Smooth muscle cell (in vitro differentiated cells): ENCODE measurements at regions not wholly inside any gene's neighbourhood (a gene's known extent, or its start where the extent isn't known, plus 50 kb on each side); places are given as distances from the start of the nearest gene placed in this dataset.
"Not testable (repeated sequence)": the region's sequence is repeated elsewhere in the genome, so short reads cannot be mapped to it uniquely, and the experiment has no call there.

Experiments used
- DNase-seq: peaks from one replicate; lab custom pipeline; 2025; ENCODE audit not compliant: unreplicated experiment; lab: John Stamatoyannopoulos, UW
- H2AFZ ChIP-seq: fragments of 200-600 bp; sonication (generic); 2 replicates; pipeline ENCODE4 v1.6.0; 2016; ENCODE audit warnings: antibody characterized with exemption, low read depth, mild to moderate bottlenecking
- H3F3A ChIP-seq: fragments of 200-600 bp; sonication (generic); 2 replicates; pipeline ENCODE4 v1.6.0; 2017; ENCODE audit warnings: antibody characterized with exemption, low read depth
- H3K27ac ChIP-seq: fragments of 200-600 bp; sonication (generic); 2 replicates; pipeline ENCODE4 v1.5.1; 2016; ENCODE audit warnings: low read depth, mild to moderate bottlenecking
- H3K27me3 ChIP-seq: fragments of 200-600 bp; sonication (generic); 2 replicates; pipeline ENCODE4 v1.6.1; 2016; ENCODE audit warnings: low read depth, mild to moderate bottlenecking
- H3K36me3 ChIP-seq: fragments of 200-600 bp; sonication (generic); 2 replicates; pipeline ENCODE4 v1.5.1; 2016; ENCODE audit warnings: low read depth
- H3K4me1 ChIP-seq: fragments of 200-600 bp; sonication (generic); 2 replicates; pipeline ENCODE4 v1.5.1; 2016; ENCODE audit warnings: low read depth
- H3K4me2 ChIP-seq: fragments of 200-600 bp; sonication (generic); 2 replicates; pipeline ENCODE4 v1.6.0; 2016; ENCODE audit warnings: mild to moderate bottlenecking
- H3K4me3 ChIP-seq: fragments of 200-600 bp; sonication (generic); 2 replicates; pipeline ENCODE4 v1.5.1; 2016; ENCODE audit warnings: mild to moderate bottlenecking
- H3K79me2 ChIP-seq: fragments of 200-600 bp; sonication (generic); 2 replicates; pipeline ENCODE4 v1.6.0; 2016; ENCODE audit warnings: low read depth, mild to moderate bottlenecking
- H3K9ac ChIP-seq: fragments of 200-600 bp; sonication (generic); 2 replicates; pipeline ENCODE4 v1.6.0; 2016; ENCODE audit warnings: low read depth
- H3K9me3 ChIP-seq: fragments of 200-600 bp; sonication (generic); replicated peaks from 2 replicates; pipeline ENCODE4 v1.5.1; 2016; ENCODE audit warnings: low read depth
- H4K20me1 ChIP-seq: fragments of 200-600 bp; sonication (generic); 2 replicates; pipeline ENCODE4 v1.6.0; 2016; ENCODE audit warnings: low read depth
- WGBS: methylation state at CpG from one replicate; pipeline ENCODE4 v1.1.7; 2016; ENCODE audit warnings: low lambda C conversion rate; 5-methylcytosine and 5-hydroxymethylcytosine counted together
- TF ChIP-seq, protein P1 (sequence below): fragments of 200-600 bp; sonication (generic); IDR thresholded peaks from 2 replicates; pipeline ENCODE4 v1.5.1; 2017; ENCODE audit warnings: borderline replicate concordance, mild to moderate bottlenecking, antibody characterized with exemption; ENCODE audit not compliant: insufficient read depth, poor library complexity, severe bottlenecking

DNA sequence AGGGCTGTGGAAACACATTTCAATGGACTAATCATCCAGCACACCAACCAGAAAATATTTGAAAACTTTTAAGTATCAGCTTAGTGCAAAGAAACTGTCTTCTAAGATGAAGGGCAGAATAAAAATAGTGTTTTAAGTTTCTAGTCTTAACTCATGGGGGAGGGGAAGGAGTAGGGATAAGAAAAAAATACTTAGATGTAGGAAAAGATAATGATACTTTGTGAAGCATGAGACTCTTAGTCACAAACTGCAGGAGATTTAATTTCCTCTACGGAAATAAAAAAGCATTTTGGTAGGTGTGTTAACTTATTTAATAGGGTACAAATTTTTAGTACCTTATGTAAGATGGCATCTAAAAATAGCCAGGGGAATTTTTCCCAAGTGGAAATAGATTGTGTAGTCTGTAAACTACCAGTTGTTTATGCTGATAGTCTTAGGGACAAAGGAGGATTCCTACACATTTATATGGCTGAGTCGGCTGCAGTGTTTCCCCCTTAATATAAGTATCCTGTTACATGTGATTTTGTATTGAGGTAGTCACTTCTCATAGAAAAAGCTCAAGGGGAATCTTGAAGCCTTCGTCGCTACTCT lies 78.2 kb upstream of the GBE1 start:
- no peak for DNase-seq
- H3K4me3 ChIP-seq: no peak overlapping the region
- H4K20me1 ChIP-seq: no peaks in the 10 kb centered on the region
- TF ChIP-seq, protein P1, sequence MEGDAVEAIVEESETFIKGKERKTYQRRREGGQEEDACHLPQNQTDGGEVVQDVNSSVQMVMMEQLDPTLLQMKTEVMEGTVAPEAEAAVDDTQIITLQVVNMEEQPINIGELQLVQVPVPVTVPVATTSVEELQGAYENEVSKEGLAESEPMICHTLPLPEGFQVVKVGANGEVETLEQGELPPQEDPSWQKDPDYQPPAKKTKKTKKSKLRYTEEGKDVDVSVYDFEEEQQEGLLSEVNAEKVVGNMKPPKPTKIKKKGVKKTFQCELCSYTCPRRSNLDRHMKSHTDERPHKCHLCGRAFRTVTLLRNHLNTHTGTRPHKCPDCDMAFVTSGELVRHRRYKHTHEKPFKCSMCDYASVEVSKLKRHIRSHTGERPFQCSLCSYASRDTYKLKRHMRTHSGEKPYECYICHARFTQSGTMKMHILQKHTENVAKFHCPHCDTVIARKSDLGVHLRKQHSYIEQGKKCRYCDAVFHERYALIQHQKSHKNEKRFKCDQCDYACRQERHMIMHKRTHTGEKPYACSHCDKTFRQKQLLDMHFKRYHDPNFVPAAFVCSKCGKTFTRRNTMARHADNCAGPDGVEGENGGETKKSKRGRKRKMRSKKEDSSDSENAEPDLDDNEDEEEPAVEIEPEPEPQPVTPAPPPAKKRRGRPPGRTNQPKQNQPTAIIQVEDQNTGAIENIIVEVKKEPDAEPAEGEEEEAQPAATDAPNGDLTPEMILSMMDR: no peak
- no peak overlapping the region for H3K27ac ChIP-seq
- no peaks in the 10 kb centered on the region for H3K9me3 ChIP-seq
- H3F3A ChIP-seq: no peaks in the 10 kb centered on the region
- H2AFZ ChIP-seq: no peak overlapping the region
- no peaks in the 10 kb centered on the region for H3K36me3 ChIP-seq
- 83% methylated on average over 4 of the region's 4 CpGs for WGBS
- H3K4me1 ChIP-seq: peaks cover 34% of the 10 kb centered on the region
- H3K4me2 ChIP-seq: no peak overlapping the region
- H3K27me3 ChIP-seq: no peaks in the 10 kb centered on the region
- no peak overlapping the region for H3K9ac ChIP-seq
- H3K79me2 ChIP-seq: no peaks in the 10 kb centered on the region

- H2AFZ ChIP-seq: no peak overlapping the region
- H3K27ac ChIP-seq: no peak overlapping the region
- H3K79me2 ChIP-seq: no peaks in the 10 kb centered on the region
- 81% methylated on average over 1 of the region's 1 CpG for WGBS
- TF ChIP-seq, protein P1: no peak
- H4K20me1 ChIP-seq: no peaks in the 10 kb centered on the region
- no peak overlapping the region for H3K4me3 ChIP-seq
- no peaks in the 10 kb centered on the region for H3K27me3 ChIP-seq
- DNase-seq: no peak
- no peak overlapping the region for H3K4me2 ChIP-seq
- no peaks in the 10 kb centered on the region for H3F3A ChIP-seq
- H3K9me3 ChIP-seq: no peaks in the 10 kb centered on the region
- no peaks in the 10 kb centered on the region for H3K36me3 ChIP-seq
- H3K4me1 ChIP-seq: peaks cover 34% of the 10 kb centered on the region
- no peak overlapping the region for H3K9ac ChIP-seq
These were observed 77.0 kb upstream of the GBE1 start for GRCh38 chr3:81838457-81838856.

DNA sequence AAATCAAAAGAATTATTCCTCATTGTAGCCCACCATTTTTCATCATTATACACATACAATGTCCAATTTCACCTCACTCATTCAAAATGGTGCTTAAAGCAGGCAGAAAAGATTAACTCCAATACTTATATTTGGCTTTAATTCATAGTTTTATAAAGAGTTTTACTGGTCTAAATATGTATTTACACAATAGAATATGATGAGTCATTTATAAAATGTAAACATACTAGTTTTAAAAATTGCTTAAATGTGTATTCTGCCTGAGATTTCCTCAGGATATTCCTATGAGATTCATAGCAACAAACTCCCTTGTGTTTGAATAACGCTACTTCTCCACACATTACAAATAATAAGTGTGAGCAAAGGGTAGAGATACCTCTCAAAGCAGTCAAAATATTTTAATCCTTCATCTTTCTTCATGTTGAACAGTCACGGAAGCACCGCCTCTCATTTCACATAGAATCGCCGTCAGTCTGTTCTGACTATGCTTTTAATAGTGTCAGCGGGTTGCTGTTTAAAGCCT lies 75.7 kb upstream of the GBE1 start:
- Histone ChIP-seq H3K9me3 (no peaks in the 10 kb centered on the region), H2AFZ (no peak overlapping the region), H3K27me3 (no peaks in the 10 kb centered on the region), H3K36me3 (no peaks in the 10 kb centered on the region), H3K4me2 (no peak overlapping the region), H3K4me1 (peaks cover 34% of the 10 kb centered on the region), H3F3A (no peaks in the 10 kb centered on the region), H3K4me3 (no peak overlapping the region), H4K20me1 (no peaks in the 10 kb centered on the region), H3K27ac (no peak overlapping the region), H3K9ac (no peak overlapping the region), H3K79me2 (no peaks in the 10 kb centered on the region)
- TF ChIP-seq, protein P1: no peak
- no peak for DNase-seq
- 94% methylated on average over 6 of the region's 6 CpGs for WGBS

DNA sequence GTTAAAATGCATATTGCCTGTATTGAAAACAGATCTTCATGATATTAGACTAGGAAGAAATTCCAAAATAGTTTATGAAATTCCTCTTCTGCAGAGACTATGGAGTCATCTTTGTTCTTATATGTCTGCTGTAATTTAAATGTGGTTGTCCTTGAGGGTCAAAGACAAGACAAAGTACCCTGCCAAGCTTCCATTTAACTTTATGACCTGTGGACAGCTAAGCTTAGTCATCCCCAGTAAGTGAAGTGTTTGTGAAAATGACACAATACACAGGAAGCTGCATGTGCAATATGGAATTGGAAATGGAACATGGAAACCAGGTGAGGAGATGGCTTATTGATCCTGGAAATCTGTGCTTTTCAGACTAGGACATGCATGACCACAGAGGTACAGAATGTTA lies 68.5 kb upstream of the GBE1 start:
- H3K79me2 ChIP-seq: no peaks in the 10 kb centered on the region
- no peaks in the 10 kb centered on the region for H3K9me3 ChIP-seq
- no peak overlapping the region for H3K4me3 ChIP-seq
- no peaks in the 10 kb centered on the region for H3F3A ChIP-seq
- no peaks in the 10 kb centered on the region for H3K27me3 ChIP-seq
- no peak for DNase-seq
- no peak overlapping the region for H3K27ac ChIP-seq
- no peak overlapping the region for H2AFZ ChIP-seq
- H4K20me1 ChIP-seq: no peaks in the 10 kb centered on the region
- H3K4me1 ChIP-seq: no peaks in the 10 kb centered on the region
- H3K4me2 ChIP-seq: no peak overlapping the region
- no peaks in the 10 kb centered on the region for H3K36me3 ChIP-seq
- no peak overlapping the region for H3K9ac ChIP-seq
- TF ChIP-seq, protein P1: no peak

DNA sequence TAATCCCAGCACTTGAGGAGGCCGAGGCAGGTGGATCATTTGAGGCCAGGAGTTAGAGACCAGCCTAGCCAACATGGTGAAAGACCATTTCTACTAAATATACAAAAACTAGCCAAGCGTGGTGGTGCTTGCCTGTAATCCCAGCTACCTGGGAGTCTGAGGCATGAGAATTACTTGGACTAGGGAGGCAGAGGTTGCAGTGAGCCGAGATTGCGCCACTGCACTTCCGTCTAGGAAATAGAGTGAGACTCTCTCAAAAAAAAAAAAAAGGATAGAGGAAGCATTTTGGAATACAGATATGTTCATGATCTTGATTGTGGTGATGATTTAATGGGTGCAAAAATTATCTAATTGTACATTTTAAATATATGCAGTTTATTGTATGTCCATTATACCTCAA lies 67.8 kb upstream of the GBE1 start:
- H2AFZ ChIP-seq, H3K27me3 ChIP-seq, H3K36me3 ChIP-seq, H3K9me3 ChIP-seq, H3K79me2 ChIP-seq, H3K4me1 ChIP-seq, H3K9ac ChIP-seq, DNase-seq, H3K27ac ChIP-seq, H3K4me3 ChIP-seq, H3K4me2 ChIP-seq, H3F3A ChIP-seq, H4K20me1 ChIP-seq: not testable (repeated sequence)
- 84% methylated on average over 5 of the region's 5 CpGs for WGBS
